Esophagus muscularis mucosa (tissue), 4 donors: ENCODE measurements at regions not wholly inside any gene's neighbourhood (a gene's known extent, or its start where the extent isn't known, plus 50 kb on each side); places are given as distances from the start of the nearest gene placed in this dataset.
"Not testable (repeated sequence)": the region's sequence is repeated elsewhere in the genome, so short reads cannot be mapped to it uniquely, and the experiment has no call there.

Experiments used
- DNase-seq: peaks from one replicate; pipeline ENCODE4 v3.0.0-alpha.2; 2017; ENCODE audit errors: extremely low spot score
- H3K27ac ChIP-seq, 4 donors: fragments of 200-600 bp; sonication (generic); replicated peaks in 1 of 4; 1 replicate in 3 of 4; 2 replicates in 1 of 4; pipeline ENCODE4 v1.5.1; 2016 to 2019; ENCODE audit warnings: mild to moderate bottlenecking in 1 of 4
- H3K27me3 ChIP-seq, 4 donors: fragments of 200-600 bp; sonication (generic); one replicate each; pipeline versions ENCODE4 v1.5.1 to v1.6.0; 2016 to 2019
- H3K36me3 ChIP-seq, 4 donors: fragments of 200-600 bp; sonication (generic); one replicate each; pipeline ENCODE4 v1.5.1; 2016 to 2019
- H3K4me1 ChIP-seq, 4 donors: fragments of 200-600 bp; sonication (generic); one replicate each; pipeline ENCODE4 v1.5.1; 2016 to 2019
- H3K4me3 ChIP-seq, 4 donors: fragments of 200-600 bp; sonication (generic); 1 replicate in 2 of 4; 2 replicates in 2 of 4; pipeline ENCODE4 v1.5.1; 2016 to 2019; ENCODE audit warnings: mild to moderate bottlenecking in 4 of 4, moderate library complexity in 1 of 4
- H3K9me3 ChIP-seq, 4 donors: fragments of 200-600 bp; sonication (generic); 1 replicate in 3 of 4; 2 replicates in 1 of 4; pipeline ENCODE4 v1.5.1; 2016 to 2019
- EP300 ChIP-seq: sonication (generic); formaldehyde crosslinking; IDR thresholded peaks from one replicate; pipeline ENCODE4 v1.6.1; 2017; ENCODE audit warnings: antibody characterized with exemption
- POLR2A ChIP-seq: fragments of 450-650 bp; IDR thresholded peaks from one replicate; pipeline ENCODE4 v1.6.1; 2017; ENCODE audit warnings: antibody characterized with exemption, moderate library complexity, mild to moderate bottlenecking, low read depth
- POLR2AphosphoS5 ChIP-seq, 2 donors: sonication (generic); formaldehyde crosslinking; IDR thresholded peaks; one replicate each; pipeline ENCODE4 v1.6.1; 2017; ENCODE audit warnings: antibody characterized with exemption in 2 of 2
- WGBS: methylation state at CpG from one replicate; pipeline ENCODE4 v1.1.5; 2018; 5-methylcytosine and 5-hydroxymethylcytosine counted together
- intact Hi-C: fragments of 100-400 bp; cut with DNase I; formaldehyde crosslinking; loops from one replicate; pipeline ENCODE4 v1.15.1; 2023
- TF ChIP-seq, protein P1 (sequence below), 3 experiments: fragments of 200-600 bp in 2 of 3; fragments of 450-650 bp in 1 of 3; sonication (generic) in 2 of 3; IDR thresholded peaks; one replicate each; pipeline ENCODE4 v1.5.1; 2017 to 2019; ENCODE audit warnings: antibody characterized with exemption in 3 of 3, mild to moderate bottlenecking in 2 of 3, moderate library complexity in 1 of 3

DNA sequence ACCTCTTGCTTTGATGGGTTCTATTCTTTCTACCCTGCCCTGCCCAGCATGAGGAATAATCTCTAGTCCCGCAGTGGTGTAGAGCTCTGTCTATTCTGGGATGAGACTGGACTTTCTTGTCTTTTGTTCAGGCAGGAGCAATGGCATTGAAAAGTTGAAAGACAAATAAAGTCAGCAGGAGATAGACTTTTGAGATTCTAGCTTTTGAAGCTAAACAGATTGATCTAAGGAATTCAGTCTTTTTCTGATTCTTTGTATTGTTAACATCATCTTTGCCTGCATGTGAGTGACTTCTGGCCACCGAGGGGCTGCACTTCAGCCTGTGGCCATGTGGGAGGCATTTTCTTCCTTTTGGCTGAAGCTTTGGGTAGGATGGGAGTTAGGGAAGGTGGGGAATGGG lies 132.4 kb downstream of the MRPL57 start:
- Histone ChIP-seq H3K36me3 (peaks cover 0 to 11% (median 4%) of the 10 kb centered on the region in 4 donors), H3K27me3 (no peaks in the 10 kb centered on the region), H3K9me3 (no peaks in the 10 kb centered on the region), H3K27ac (no peak overlapping the region), H3K4me1 (no peaks in the 10 kb centered on the region), H3K4me3 (no peak overlapping the region)
- no peak for DNase-seq
- TF ChIP-seq, protein P1, sequence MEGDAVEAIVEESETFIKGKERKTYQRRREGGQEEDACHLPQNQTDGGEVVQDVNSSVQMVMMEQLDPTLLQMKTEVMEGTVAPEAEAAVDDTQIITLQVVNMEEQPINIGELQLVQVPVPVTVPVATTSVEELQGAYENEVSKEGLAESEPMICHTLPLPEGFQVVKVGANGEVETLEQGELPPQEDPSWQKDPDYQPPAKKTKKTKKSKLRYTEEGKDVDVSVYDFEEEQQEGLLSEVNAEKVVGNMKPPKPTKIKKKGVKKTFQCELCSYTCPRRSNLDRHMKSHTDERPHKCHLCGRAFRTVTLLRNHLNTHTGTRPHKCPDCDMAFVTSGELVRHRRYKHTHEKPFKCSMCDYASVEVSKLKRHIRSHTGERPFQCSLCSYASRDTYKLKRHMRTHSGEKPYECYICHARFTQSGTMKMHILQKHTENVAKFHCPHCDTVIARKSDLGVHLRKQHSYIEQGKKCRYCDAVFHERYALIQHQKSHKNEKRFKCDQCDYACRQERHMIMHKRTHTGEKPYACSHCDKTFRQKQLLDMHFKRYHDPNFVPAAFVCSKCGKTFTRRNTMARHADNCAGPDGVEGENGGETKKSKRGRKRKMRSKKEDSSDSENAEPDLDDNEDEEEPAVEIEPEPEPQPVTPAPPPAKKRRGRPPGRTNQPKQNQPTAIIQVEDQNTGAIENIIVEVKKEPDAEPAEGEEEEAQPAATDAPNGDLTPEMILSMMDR (IDR thresholded peaks at IDR 0.05): no peak
- TF ChIP-seq EP300: no peak
- TF ChIP-seq POLR2A: no peak
- TF ChIP-seq POLR2AphosphoS5 (IDR thresholded peaks at IDR 0.05): no peak
- intact Hi-C loops: no loop called here
- 91% methylated on average over 2 of the region's 2 CpGs for WGBS

- H3K4me1 ChIP-seq: no peaks in the 10 kb centered on the region
- H3K27me3 ChIP-seq: no peaks in the 10 kb centered on the region
- WGBS: 87% methylated on average over 5 of the region's 5 CpGs
- intact Hi-C loops: no loop called here
- peaks cover 0 to 4% (median 0%) of the 10 kb centered on the region in 4 donors for H3K36me3 ChIP-seq
- no peak overlapping the region for H3K4me3 ChIP-seq
- no peaks in the 10 kb centered on the region for H3K9me3 ChIP-seq
- TF ChIP-seq POLR2AphosphoS5 (IDR thresholded peaks at IDR 0.05): no peak
- no peak for TF ChIP-seq POLR2A
- TF ChIP-seq EP300: no peak
- TF ChIP-seq, protein P1 (IDR thresholded peaks at IDR 0.05): no peak
- no peak overlapping the region for H3K27ac ChIP-seq
- no peak for DNase-seq
Measured at GRCh38 chr13:21309542-21310172, 133.2 kb downstream of the MRPL57 start.

DNA sequence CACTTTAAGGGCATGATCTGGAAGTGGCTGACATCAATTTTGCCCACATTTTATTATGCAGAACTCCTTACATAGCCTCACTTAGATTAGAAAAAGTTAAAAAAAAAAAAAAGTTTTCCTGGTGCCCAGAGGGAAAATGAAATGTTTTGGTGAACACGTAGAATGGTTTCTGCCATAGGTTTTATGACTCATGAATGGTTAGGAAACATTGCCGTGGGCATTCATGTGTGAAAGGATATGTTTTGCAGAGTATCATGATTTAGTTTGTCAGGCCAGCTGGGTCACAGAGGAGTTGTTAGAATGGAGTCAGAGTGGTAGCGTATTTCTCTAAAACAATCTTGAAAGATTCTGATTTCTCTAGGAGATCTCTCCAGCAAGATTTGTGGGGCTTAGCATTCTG lies 133.8 kb downstream of the MRPL57 start:
- Histone ChIP-seq H3K36me3 (peaks cover 0 to 4% (median 0%) of the 10 kb centered on the region in 4 donors), H3K27me3 (no peaks in the 10 kb centered on the region), H3K9me3 (no peaks in the 10 kb centered on the region), H3K27ac (no peak overlapping the region), H3K4me3 (no peak overlapping the region), H3K4me1 (no peaks in the 10 kb centered on the region)
- WGBS: 92% methylated on average over 3 of the region's 3 CpGs
- no peak for DNase-seq
- no peak for TF ChIP-seq POLR2AphosphoS5 (IDR thresholded peaks at IDR 0.05)
- no peak for TF ChIP-seq EP300
- TF ChIP-seq POLR2A: no peak
- TF ChIP-seq, protein P1 (IDR thresholded peaks at IDR 0.05): no peak
- intact Hi-C loops: no loop called here

- DNase-seq, H3K27me3 ChIP-seq, H3K4me1 ChIP-seq, H3K4me3 ChIP-seq, H3K9me3 ChIP-seq, H3K27ac ChIP-seq, H3K36me3 ChIP-seq, intact Hi-C loops: not testable (repeated sequence)
- WGBS: 95% methylated on average over 1 of the region's 1 CpG
Measured at GRCh38 chr13:21314976-21315375, 138.5 kb downstream of the MRPL57 start.

DNA sequence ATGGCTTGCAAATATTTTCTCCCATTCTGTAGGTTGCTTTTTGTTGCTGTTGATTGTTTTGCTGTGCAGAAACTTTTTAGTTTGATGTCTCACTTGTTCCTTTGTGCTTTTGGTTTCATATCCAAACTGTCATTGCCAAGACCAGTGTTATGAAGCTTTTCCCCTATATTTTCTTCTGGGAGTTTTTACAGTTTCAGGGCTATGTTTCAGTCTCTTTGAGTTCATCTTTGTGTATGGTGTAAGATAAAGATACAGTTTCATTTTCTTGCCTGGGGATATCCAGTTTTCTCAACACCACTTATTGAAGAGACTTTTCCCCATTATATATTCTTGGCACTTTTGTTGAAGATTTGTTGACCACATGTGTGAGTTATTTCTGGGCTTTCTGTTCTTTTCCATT lies 139.9 kb downstream of the MRPL57 start:
- TF ChIP-seq POLR2A (no peak), POLR2AphosphoS5 (IDR thresholded peaks at IDR 0.05) (no peak), EP300 (no peak)
- TF ChIP-seq, protein P1 (IDR thresholded peaks at IDR 0.05): no peak
- Histone ChIP-seq H3K4me1 (peaks cover 0 to 6% (median 2%) of the 10 kb centered on the region in 4 donors), H3K27ac (no peak overlapping the region), H3K27me3 (no peaks in the 10 kb centered on the region), H3K4me3 (no peak overlapping the region), H3K9me3 (no peaks in the 10 kb centered on the region), H3K36me3 (no peaks in the 10 kb centered on the region)
- no peak for DNase-seq
- intact Hi-C loops: no loop called here
